GM18870 (cell line): ENCODE measurements at regions not wholly inside any gene's neighbourhood (a gene's known extent, or its start where the extent isn't known, plus 50 kb on each side); places are given as distances from the start of the nearest gene placed in this dataset.

Experiments
- ATAC-seq: cut with Tn5 transposase; IDR thresholded peaks from one replicate; pipeline ENCODE4 v1.9.1; 2021; ENCODE audit warnings: moderate library complexity; ENCODE audit not compliant: unreplicated experiment

DNA sequence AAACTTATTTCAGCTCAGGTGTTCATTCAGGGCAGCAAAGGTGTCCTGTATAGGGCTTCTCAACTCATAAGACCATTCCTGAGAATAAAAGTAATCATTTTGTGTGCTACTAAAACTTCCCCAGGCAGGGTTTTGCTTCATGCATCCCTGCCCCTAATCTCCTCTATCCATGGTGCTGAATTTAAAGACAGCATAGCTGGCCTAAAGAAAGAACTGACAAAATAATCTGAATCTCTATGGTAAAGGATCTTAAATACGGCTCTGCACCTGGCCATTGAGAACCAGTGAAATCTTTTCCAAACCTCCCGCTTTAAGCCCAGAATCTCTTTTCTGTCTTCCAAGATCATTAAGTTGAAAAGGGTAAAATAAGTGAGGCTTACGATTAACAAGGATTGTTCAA is 292.1 kb upstream of the KLHL29 start:
- no peak for ATAC-seq

DNA sequence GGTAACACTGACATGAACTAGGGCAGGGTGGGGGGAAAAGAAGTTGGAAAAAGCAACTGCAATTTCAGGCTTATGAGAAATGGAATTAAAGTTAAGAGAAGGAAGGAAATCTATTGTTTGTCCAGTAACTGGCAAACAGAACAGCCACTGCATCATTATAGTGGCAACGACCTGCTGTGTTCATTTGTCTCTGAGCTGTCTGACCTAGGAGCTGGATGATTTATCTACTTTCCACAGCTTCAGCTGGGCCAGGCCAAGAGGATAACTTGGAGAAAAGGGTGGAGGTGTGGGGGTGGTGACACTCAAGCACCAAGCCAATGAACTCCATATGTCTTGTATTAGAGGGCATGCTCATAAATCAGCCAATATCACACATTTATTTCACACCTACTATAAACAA is 291.5 kb upstream of the KLHL29 start:
- no peak for ATAC-seq

DNA sequence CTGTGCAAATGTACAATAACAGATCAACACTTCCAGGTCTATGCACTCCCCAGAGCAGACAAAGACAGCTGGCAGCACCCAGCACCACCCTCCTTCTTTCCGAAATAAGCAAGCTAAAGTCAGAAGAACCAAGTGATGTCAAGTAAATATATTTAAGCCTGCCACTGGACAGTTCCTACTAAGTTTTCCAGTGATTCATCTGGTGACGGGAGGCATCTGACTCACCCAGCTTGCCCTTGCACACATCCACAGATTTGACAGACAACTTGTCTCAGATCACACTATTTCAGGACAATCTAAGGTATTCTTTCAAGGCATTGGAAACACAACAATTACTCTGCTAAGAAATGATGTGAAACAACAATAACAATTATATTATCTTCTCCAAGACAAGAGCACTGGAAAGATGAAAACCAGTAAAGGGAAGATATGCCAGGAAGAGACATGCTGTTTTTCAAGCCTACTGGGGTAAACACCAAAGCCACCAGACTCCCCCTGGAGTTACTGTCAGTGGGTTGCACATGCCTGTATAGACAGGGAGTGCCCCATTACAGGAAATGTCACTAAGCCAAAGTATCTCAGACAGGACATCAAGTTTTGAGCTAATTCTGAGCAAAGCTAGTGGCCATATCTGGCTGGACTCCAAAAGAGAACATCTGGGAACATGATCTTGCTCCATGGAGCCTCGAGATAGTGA is 287.9 kb upstream of the KLHL29 start:
- ATAC-seq = no peak

DNA sequence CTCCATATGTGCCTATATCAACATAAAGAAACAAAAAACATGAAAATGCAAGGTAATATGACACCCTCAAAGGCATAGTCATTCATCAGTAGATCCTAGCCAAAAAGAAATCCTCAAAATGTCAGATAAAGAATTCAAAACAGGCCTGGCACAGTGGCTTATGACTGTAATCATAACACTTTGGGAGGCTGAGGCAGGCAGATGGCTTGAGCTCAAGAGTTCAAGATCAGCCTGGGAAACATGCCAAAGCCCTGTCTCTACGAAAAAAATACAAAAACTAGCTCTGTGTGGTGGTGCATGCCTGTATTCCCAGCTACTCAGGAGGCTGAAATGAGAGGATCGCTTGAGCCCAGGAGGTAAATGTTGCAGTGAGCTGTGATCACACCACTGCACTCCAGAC is 284.6 kb upstream of the KLHL29 start:
- ATAC-seq = no peak

DNA sequence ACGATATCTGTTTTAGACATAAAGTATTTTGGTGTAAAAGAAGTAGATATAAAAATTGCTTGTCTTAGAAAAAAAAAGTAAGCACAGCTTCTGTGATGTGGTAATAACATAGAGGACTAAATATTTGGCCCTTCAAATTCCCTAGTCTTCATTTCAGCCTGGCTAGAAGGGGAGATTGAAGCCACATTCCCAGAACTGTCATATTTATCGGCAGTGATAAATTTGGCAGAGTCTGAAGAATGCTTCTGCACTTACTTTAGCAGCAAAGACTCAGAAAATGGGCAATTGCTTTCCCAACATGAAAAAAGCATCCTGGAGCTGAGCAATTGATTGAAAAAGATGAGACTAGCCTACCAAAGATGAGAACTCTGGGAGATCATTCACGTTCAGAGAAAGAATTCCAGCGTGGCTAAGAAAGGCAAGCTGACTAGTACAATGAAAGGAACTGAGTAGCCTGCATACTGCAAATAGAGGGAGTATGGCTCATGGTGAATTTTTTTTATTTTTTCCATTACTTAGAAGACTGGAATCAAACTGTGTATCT is 278.7 kb upstream of the KLHL29 start:
- no peak for ATAC-seq

DNA sequence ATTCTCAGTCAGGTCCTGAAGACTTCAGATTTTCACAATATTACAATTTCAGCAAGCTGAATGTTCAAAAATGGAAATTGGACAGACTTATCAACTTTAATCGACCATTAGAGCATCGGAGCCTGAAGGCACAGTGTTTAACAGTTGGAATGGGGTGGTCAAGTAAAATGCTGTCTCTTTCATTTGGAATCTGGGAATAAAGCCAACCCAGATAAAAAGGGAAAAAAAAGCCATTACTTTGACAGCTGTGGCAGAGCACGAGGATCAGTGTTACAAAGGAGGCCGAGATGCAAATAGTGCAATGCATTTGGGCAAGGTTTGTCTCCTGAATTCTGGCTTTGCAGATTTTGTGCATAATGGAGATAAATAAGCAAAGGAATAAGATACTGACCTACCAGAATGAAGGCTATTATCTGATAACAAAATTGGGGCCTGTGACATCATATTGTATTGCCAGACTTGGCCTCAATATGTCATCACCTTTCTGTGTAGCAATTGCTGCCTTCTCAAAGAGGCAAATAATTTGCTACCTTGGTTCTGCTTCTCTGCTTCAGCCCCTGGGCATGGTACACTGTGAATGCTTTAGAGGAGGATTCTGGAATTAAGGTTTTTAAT is 277.5 kb upstream of the KLHL29 start:
- ATAC-seq = no peak

DNA sequence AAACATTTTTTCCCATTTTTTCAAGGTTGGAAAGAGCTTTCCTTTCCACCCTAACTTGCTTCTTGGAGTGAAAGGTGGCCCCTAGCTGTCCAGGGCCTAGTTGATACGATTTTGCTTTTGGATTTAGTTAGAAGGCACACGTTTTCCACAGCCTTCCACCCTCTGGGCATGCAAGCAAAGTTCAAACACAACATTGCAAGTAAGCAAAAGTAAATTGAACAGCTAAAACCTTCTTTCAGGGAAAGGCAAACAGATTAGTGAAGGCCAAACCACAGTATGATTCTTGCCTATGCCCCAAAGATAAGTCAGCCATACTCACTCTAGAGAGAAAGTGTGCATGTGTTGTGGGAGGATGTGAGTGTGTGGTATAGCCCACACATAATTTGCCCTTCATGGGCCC is 273.7 kb upstream of the KLHL29 start:
- ATAC-seq = no peak

DNA sequence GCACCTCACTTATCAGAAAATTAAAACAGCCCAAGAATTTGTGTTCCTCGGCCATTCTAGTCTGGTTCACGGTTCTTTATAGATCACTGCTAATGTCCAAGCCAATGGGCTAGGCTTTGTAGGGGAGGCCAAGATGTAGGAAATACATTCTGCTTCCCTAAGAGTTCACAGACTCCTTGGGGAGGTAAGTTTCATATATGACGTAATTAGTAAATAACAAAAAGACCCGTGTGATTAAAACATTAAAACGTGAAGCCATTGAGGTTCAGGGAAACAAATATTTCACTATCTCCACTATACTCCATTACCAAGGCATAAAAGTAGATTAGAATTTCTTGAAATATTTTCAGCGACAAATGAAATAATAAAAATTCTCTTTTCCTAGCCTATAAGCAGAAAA is 272.5 kb upstream of the KLHL29 start:
- no peak for ATAC-seq

DNA sequence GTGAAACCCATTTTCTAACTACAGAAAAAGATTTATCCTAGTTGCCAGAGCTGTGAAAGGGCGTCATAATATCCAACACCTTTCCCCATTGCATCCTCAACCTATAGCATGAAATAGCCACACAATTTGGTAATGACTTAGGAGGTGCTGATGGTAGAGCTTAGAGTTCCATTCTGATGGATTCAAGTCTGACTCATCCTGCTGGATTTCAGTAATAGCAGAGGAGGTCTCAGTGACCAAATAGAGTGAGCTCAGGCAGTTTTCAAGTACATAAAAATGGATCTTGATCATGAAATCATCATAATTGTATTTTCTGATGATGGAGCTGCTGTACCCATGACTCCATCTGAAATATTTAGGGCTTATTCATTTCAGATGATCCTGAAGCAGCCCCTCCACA is 270.7 kb upstream of the KLHL29 start:
- ATAC-seq = no peak

DNA sequence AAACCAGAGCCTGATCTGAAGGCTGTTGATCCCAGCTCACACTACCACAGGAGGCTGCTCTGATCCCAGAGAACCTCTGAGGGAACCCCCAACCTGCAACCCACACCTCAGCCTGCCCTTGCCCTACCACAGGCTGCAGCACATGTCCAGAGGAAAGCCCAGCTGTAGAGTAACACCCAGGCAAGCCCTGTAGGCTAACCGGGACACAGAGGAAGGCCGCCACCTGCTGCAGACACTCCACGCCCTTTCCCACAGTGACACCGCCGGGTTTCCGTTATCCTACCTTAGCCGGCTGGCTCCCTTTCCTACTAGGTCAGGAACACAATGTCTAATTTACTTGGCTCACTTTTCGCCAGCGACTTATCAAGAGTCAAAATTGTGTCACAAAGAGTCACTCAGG is 266.7 kb upstream of the KLHL29 start:
- no peak for ATAC-seq

DNA sequence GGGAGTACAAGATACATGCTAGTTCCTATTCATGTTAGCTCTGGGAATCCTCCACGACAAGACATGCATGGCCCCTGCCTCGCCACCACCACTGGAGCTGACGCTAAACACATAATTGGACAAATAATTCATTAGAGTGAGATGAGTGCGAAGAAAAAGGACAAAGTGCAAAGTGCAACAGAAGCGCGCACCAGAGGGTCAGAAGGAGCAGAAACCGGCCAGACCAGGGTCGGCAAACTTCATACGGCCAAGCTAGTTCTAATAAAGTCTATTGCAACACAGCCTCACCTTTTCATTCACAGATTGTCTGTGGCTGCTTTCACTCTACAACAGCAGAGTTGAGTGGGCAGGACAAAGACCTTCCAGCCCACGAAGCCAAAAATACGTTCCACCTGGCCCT is 266.1 kb upstream of the KLHL29 start:
- no peak for ATAC-seq

DNA sequence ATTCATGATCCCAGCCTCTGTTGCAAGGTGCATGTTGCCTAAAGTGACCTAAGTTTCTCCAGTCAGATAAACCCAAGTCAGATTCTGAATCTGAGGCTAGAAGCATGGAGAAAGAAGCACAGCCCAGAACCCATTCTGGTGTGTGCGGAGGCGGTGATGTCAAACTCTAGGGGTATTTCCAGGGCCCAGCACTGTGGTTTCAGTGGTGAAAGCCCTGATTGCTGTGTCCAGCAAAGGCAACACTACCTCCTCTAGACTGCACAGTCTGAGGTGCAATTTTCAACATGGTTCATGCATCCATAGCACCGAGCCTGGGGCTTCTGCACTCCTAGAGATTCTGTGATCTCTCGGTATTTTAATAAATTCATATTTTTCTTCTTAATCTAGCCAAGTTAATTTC is 264.8 kb upstream of the KLHL29 start:
- ATAC-seq = no peak

DNA sequence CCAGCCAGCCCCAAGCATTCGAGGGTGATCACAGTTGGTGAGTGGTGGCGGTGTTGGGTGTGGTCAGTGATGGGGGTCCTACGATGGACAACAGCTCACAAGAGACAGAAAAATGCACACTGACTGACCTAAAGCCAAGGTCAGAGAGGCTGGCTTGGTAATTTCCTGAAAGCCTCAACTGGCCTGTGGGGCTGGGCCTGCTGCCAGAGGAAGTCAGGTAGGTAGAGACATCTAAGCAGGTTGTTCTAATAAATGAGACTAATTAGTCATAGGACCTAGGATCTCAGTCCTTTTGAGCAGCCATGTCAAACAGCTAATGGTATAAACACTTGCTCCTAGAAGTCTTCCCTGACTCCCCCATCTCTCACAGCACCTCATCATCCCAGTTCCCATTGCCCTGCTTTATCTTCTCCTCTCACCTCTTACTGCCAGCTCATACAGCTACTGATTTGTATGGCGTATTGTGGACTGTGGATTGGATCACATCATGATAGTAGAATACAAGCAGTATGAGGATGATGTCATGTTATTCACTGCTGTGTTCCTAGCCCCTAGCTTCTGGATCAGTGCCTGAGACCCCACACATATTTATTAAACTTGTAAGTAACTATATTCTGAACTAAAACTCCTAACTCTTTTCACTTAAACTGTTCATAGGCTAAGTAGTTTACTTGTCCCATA is 262.9 kb upstream of the KLHL29 start:
- no peak for ATAC-seq

DNA sequence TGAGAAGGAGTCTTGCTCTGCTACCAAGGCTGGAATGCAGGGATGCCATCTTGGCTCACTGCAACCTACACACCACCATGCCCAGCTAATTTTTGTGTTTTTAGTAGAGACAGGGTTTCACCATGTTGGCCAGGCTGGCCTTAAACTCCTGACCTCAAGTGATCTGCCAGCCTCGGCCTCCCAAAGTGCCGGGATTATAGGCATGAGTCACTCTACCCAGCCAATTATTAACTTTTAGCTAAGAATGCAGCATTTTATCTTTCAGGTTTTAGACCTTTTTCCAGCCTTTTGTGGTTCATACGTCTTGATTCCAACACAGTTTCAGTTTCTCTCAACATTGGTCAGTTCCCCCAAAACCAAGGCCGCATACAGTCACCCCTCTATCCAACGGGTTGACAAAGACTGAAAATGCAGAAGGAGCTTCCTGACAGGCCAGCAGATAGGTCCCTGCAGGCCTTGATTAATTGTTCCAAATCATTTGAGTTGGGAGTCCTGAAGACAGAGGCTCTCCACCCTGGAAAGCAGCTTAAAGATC is 262.2 kb upstream of the KLHL29 start:
- no peak for ATAC-seq

DNA sequence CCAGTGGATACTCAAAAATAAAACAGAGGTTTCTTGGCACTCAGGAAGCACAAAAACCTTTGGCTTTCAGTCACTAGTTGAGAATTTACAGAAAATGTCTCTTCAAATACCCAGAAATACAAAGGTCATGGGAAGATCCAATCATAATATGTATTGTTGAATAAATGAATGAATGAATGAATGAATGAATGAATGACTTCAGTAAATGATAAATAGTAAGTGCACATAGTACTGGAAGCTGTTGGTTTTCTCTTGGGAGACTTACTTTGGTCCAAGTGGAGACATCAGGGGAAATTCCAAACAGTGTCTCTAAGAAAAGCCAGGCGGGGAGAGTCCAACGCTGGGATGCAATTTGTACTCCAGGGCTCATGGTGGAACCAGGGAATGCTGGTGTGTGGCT is 261.3 kb upstream of the KLHL29 start:
- ATAC-seq = no peak

DNA sequence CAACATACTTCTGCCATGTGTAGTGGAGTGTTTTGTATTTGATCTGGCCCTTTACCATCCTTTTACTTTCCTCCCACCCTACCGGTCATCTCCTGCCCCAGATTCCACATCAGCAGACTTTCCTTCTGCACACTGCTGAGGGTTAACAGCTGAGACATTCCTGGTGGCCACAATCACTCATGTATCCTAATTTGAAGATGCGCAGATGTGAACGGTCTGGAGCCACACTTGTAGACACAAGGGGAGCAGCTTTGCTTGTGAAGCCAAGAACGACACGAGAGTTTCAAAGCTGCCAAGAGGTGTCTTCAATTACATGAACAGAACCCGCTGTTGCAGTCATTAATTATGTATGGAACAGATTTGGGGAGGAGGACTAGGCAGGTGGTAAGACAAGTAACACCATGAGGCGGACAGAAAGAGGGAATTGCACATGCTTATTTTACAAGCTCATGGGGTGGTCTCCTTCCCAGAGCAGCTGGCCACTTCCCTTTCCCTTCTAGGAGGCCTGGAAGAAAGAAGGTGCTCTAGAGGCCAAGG is 260.7 kb upstream of the KLHL29 start:
- ATAC-seq = no peak

DNA sequence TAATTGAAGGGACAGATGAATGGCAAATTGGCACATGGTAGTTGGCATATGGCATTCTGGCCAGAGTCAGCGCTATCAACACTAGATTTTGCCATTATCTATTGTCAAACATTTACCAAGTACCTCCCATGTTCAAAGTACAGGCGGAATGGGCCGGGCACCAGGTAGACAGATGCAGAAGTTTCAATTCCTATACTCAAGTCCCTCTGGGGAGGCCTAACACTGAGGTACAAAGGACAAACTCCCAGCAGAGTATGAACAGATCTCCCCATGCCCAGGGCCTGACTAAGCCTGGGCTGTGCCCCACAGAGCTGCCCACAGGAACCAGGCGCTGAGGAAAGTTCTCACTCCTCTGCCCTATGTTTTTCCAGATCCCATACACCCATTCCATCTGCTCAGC is 257.5 kb upstream of the KLHL29 start:
- no peak for ATAC-seq

DNA sequence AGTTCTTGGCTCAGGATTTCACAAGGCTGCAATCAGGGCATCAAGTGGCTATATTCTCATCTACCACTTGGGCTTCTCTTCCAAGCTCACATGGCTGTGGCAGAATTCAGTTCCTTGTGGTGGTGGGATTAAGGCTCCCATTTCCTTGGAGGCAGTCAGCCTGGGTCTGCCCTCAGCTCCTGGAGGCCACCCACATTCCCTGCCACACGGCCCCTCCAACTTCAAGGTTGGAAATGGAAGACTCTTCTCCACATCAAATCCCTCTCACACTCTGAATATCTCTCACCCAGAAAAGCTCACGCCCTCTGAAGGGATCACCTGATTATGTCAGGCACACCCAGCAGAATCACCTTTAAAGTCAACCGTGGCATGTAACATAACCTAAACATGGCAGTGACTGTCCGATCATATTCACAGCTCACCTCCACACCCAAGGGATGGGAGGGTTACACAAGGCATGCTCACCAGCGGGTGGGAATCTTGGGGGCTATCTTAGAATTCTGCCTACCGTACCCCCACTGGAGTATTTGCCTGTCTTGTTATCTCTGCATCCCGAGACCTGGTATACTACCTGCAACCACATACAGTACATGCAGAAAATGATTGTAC is 256.2 kb upstream of the KLHL29 start:
- ATAC-seq = no peak

DNA sequence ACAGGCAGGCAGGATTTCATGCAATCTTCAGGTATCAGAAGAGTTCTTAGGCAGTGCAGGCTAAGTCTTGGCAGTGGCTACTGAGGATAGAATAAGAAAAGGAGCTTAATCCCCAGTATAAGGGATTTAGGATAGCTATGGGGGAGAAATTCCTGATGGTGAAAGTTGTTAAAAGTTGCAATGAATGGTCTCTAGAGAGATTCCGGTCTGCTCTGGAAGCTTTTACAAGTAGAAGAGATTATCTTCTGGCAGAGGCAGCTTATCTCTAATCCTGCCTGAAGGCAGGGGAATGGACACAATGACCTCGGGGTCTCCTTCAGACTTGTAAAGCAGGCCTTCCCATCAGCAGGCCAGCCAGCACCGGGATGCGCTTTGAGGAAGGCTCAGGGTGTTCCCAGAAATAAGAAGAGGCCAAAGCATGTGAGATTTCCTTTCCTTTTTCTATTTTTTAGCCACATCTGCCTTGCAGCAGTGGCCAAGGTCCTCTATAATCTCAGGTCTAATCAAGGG is 253.9 kb upstream of the KLHL29 start:
- ATAC-seq = no peak

DNA sequence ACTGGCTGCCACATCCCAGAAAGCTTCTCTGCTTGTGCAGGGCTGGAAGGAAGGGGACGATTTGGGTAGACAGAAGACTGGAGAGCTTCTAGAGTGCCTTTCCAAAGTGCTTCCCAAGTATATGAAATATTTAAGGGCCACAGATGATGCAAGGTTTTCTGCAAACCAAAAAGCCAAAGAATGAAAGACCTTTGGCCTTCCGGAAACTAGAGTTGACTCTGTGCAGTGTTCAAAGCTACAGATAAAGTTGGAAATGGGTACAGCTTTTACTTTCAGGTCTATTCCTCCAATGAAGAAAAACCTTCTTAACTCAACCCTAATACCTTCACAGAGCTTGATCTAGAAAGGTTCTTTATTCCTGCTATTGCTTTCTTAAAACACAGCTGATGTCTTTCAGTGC is 253.0 kb upstream of the KLHL29 start:
- no peak for ATAC-seq
